ENCODE measurements at regions not wholly inside any gene's neighbourhood (a gene's known extent, or its start where the extent isn't known, plus 50 kb on each side); places are given as distances from the start of the nearest gene placed in this dataset.

GRCh38 chr21:32216293-32216692 lies 62.6 kb downstream of the MIS18A start:
- TF ChIP-seq JUND (IDR thresholded peaks at IDR 0.05; ENCODE audit: low read depth) = no peak
- in situ Hi-C loops (cut with HindIII; ENCODE audit: low pct_unique_long_range_greater_than_20kb, low sequenced_read_pairs) = no loop called here
- DNase-seq (ENCODE audit: low read depth in 1 of 2, low spot score in 1 of 2) = no peak

- no peak for DNase-seq (ENCODE audit: low read depth in 1 of 2, low spot score in 1 of 2)
- TF ChIP-seq JUND (IDR thresholded peaks at IDR 0.05; ENCODE audit: low read depth) = no peak
- in situ Hi-C loops (cut with HindIII; ENCODE audit: low pct_unique_long_range_greater_than_20kb, low sequenced_read_pairs) = no loop called here
Measured at GRCh38 chr21:32215306-32215685, 63.6 kb downstream of the MIS18A start.

- TF ChIP-seq JUND (IDR thresholded peaks at IDR 0.05; ENCODE audit: low read depth) = no peak
- DNase-seq (ENCODE audit: low read depth in 1 of 2, low spot score in 1 of 2) = no peak
- in situ Hi-C loops (cut with HindIII; ENCODE audit: low pct_unique_long_range_greater_than_20kb, low sequenced_read_pairs) = no loop called here
Measured at GRCh38 chr21:32214654-32215305, 64.1 kb downstream of the MIS18A start.

- TF ChIP-seq JUND (IDR thresholded peaks at IDR 0.05; ENCODE audit: low read depth) = no peak
- in situ Hi-C loops (cut with HindIII; ENCODE audit: low pct_unique_long_range_greater_than_20kb, low sequenced_read_pairs) = no loop called here
- DNase-seq (ENCODE audit: low read depth in 1 of 2, low spot score in 1 of 2) = no peak
Measured at GRCh38 chr21:32212116-32212515, 66.7 kb downstream of the MIS18A start.

- no peak for TF ChIP-seq JUND (IDR thresholded peaks at IDR 0.05; ENCODE audit: low read depth)
- DNase-seq (ENCODE audit: low read depth in 1 of 2, low spot score in 1 of 2) = no peak
- in situ Hi-C loops (cut with HindIII; ENCODE audit: low pct_unique_long_range_greater_than_20kb, low sequenced_read_pairs) = no loop called here
Measured at GRCh38 chr21:32211306-32211705, 67.5 kb downstream of the MIS18A start.

- in situ Hi-C loops (cut with HindIII; ENCODE audit: low pct_unique_long_range_greater_than_20kb, low sequenced_read_pairs) = no loop called here
- TF ChIP-seq JUND (IDR thresholded peaks at IDR 0.05; ENCODE audit: low read depth) = no peak
- no peak for DNase-seq (ENCODE audit: low read depth in 1 of 2, low spot score in 1 of 2)
Measured at GRCh38 chr21:32209580-32209979, 69.3 kb downstream of the MIS18A start.

GRCh38 chr21:32207406-32207716 lies 71.5 kb downstream of the MIS18A start:
- TF ChIP-seq JUND (IDR thresholded peaks at IDR 0.05; ENCODE audit: low read depth) = no peak
- in situ Hi-C loops (cut with HindIII; ENCODE audit: low pct_unique_long_range_greater_than_20kb, low sequenced_read_pairs) = no loop called here
- no peak for DNase-seq (ENCODE audit: low read depth in 1 of 2, low spot score in 1 of 2)

GRCh38 chr21:32206631-32207405 lies 72.0 kb downstream of the MIS18A start:
- TF ChIP-seq JUND (IDR thresholded peaks at IDR 0.05; ENCODE audit: low read depth) = no peak
- in situ Hi-C loops (cut with HindIII; ENCODE audit: low pct_unique_long_range_greater_than_20kb, low sequenced_read_pairs) = no loop called here
- DNase-seq (ENCODE audit: low read depth in 1 of 2, low spot score in 1 of 2) = no peak

GRCh38 chr21:32203877-32204480 lies 74.9 kb downstream of the MIS18A start:
- in situ Hi-C loops (cut with HindIII; ENCODE audit: low pct_unique_long_range_greater_than_20kb, low sequenced_read_pairs) = no loop called here
- no peak for TF ChIP-seq JUND (IDR thresholded peaks at IDR 0.05; ENCODE audit: low read depth)
- no peak for DNase-seq (ENCODE audit: low read depth in 1 of 2, low spot score in 1 of 2)

GRCh38 chr21:32200029-32200428 lies 78.8 kb downstream of the MIS18A start:
- TF ChIP-seq JUND (IDR thresholded peaks at IDR 0.05; ENCODE audit: low read depth) = no peak
- in situ Hi-C loops (cut with HindIII; ENCODE audit: low pct_unique_long_range_greater_than_20kb, low sequenced_read_pairs) = no loop called here
- DNase-seq (ENCODE audit: low read depth in 1 of 2, low spot score in 1 of 2) = no peak

- DNase-seq (ENCODE audit: low read depth in 1 of 2, low spot score in 1 of 2) = no peak
- no peak for TF ChIP-seq JUND (IDR thresholded peaks at IDR 0.05; ENCODE audit: low read depth)
- in situ Hi-C loops (cut with HindIII; ENCODE audit: low pct_unique_long_range_greater_than_20kb, low sequenced_read_pairs) = no loop called here
Measured at GRCh38 chr21:32198384-32198783, 80.5 kb downstream of the MIS18A start.

- in situ Hi-C loops (cut with HindIII; ENCODE audit: low pct_unique_long_range_greater_than_20kb, low sequenced_read_pairs) = no loop called here
- DNase-seq (ENCODE audit: low read depth in 1 of 2, low spot score in 1 of 2) = no peak
- no peak for TF ChIP-seq JUND (IDR thresholded peaks at IDR 0.05; ENCODE audit: low read depth)
Measured at GRCh38 chr21:32197896-32198295, 81.0 kb downstream of the MIS18A start.

- DNase-seq (ENCODE audit: low read depth in 1 of 2, low spot score in 1 of 2) = no peak
- no peak for TF ChIP-seq JUND (IDR thresholded peaks at IDR 0.05; ENCODE audit: low read depth)
- in situ Hi-C loops (cut with HindIII; ENCODE audit: low pct_unique_long_range_greater_than_20kb, low sequenced_read_pairs) = no loop called here
Measured at GRCh38 chr21:32196001-32196400, 82.8 kb downstream of the MIS18A start.

All from T47D (cell line).